GM23248 (cell line): ENCODE measurements at regions not wholly inside any gene's neighbourhood (a gene's known extent, or its start where the extent isn't known, plus 50 kb on each side); places are given as distances from the start of the nearest gene placed in this dataset.

Experiments used
- DNase-seq: peaks from one replicate; pipeline ENCODE4 v3.0.0-alpha.2; 2015
- H2AFZ ChIP-seq: fragments of 200-600 bp; sonication (generic); 2 replicates; pipeline ENCODE4 v1.6.1; 2016; ENCODE audit warnings: antibody characterized with exemption
- H3F3A ChIP-seq: fragments of 200-600 bp; sonication (generic); 2 replicates; pipeline ENCODE4 v1.6.1; 2016; ENCODE audit warnings: mild to moderate bottlenecking, antibody characterized with exemption, mixed run types; ENCODE audit not compliant: insufficient read depth
- H3K27ac ChIP-seq: fragments of 200-600 bp; sonication (generic); 2 replicates; pipeline ENCODE4 v1.5.1; 2016; ENCODE audit warnings: mild to moderate bottlenecking
- H3K27me3 ChIP-seq: fragments of 200-600 bp; sonication (generic); replicated peaks from 2 replicates; pipeline ENCODE4 v1.6.1; 2016; ENCODE audit warnings: mild to moderate bottlenecking; ENCODE audit not compliant: insufficient read depth
- H3K36me3 ChIP-seq: fragments of 200-600 bp; sonication (generic); 2 replicates; pipeline ENCODE4 v1.6.1; 2016; ENCODE audit warnings: low read depth, mild to moderate bottlenecking
- H3K4me1 ChIP-seq: fragments of 200-600 bp; sonication (generic); 2 replicates; pipeline ENCODE4 v1.6.1; 2016; ENCODE audit warnings: mild to moderate bottlenecking; ENCODE audit not compliant: insufficient read depth
- H3K4me2 ChIP-seq: fragments of 200-600 bp; sonication (generic); one replicate; pipeline ENCODE4 v1.6.1; 2016; ENCODE audit warnings: mild to moderate bottlenecking; ENCODE audit not compliant: unreplicated experiment
- H3K4me3 ChIP-seq: fragments of 200-600 bp; sonication (generic); 2 replicates; pipeline ENCODE4 v1.5.1; 2016; ENCODE audit warnings: mild to moderate bottlenecking
- H3K79me2 ChIP-seq: fragments of 200-600 bp; sonication (generic); 2 replicates; pipeline ENCODE4 v1.6.1; 2016; ENCODE audit warnings: mild to moderate bottlenecking; ENCODE audit not compliant: insufficient read depth
- H3K9ac ChIP-seq: fragments of 200-600 bp; sonication (generic); 2 replicates; pipeline ENCODE4 v1.6.1; 2016; ENCODE audit warnings: mild to moderate bottlenecking
- H3K9me2 ChIP-seq: fragments of 200-600 bp; sonication (generic); 2 replicates; pipeline ENCODE4 v1.6.1; 2016; ENCODE audit warnings: mixed run types, mild to moderate bottlenecking, moderate library complexity; ENCODE audit not compliant: insufficient read depth
- H3K9me3 ChIP-seq: fragments of 200-600 bp; sonication (generic); one replicate; pipeline ENCODE4 v1.6.1; 2017; ENCODE audit warnings: low read depth
- H4K20me1 ChIP-seq: fragments of 200-600 bp; sonication (generic); 2 replicates; pipeline ENCODE4 v1.6.0; 2016; ENCODE audit not compliant: insufficient read depth
- EZH2 ChIP-seq: fragments of 200-600 bp; sonication (generic); IDR thresholded peaks from 2 replicates; pipeline ENCODE4 v1.6.1; 2018; ENCODE audit warnings: antibody characterized with exemption, mild to moderate bottlenecking; ENCODE audit not compliant: insufficient read depth, poor library complexity, severe bottlenecking
- EZH2phosphoT487 ChIP-seq: fragments of 200-600 bp; sonication (generic); IDR thresholded peaks from 2 replicates; pipeline ENCODE4 v1.6.1; 2018; ENCODE audit warnings: antibody characterized with exemption, moderate library complexity, mild to moderate bottlenecking, low read depth; ENCODE audit not compliant: insufficient read depth
- whole genome bisulfite sequencing, 2 experiments: methylation state at CpG; one replicate each; pipeline ENCODE4 v1.1.6; 2015 to 2017; ENCODE audit warnings: low lambda C conversion rate in 2 of 2, low coverage in 1 of 2; ENCODE audit errors: missing lambda C conversion rate in 2 of 2; 5-methylcytosine and 5-hydroxymethylcytosine counted together
- in situ Hi-C: fragments of 300-500 bp; cut with MboI; formaldehyde crosslinking; loops from 2 replicates; pipeline ENCODE4 v1.15.0; 2020

DNA sequence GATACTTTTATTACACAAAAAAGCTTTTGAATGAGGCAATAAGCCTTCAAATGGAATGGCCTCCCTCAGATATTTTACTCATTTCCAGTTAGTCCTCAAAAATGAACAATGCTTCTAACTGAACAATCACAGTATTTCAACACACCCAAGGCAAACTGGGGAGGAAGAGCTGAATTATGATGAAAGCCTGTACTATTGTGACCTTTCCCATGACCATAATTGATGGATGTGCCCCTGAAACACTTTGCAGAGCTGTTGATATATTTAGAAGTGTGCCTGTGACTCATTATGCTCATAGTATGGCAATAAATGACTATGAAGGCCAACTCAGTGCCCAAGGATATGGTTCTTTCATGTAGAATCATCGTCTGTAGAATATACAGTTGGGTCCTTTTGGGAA is 248.1 kb downstream of the AHR start:
- H3K36me3 ChIP-seq = no peaks in the 10 kb centered on the region
- no peaks in the 10 kb centered on the region for H4K20me1 ChIP-seq
- H3K9ac ChIP-seq = 0 out of 2 replicates have a peak overlapping the region, but pooled peaks have one; percentile 36
- TF ChIP-seq EZH2phosphoT487 (0 out of 2 replicates have a peak, but pooled peaks have one; percentile 59), EZH2 (no peak)
- peak overlapping the region; percentile 64 for H3K4me2 ChIP-seq
- peaks cover 23% of the 10 kb centered on the region for H3F3A ChIP-seq
- H3K9me3 ChIP-seq = no peaks in the 10 kb centered on the region
- peak; percentile 79 for DNase-seq
- H3K27me3 ChIP-seq = no peaks in the 10 kb centered on the region
- WGBS, 2 experiments = 5 to 7% methylated on average over 1 of the region's 1 CpG
- 0 out of 2 replicates have a peak overlapping the region, but pooled peaks have one; percentile 26 for H3K4me3 ChIP-seq
- H3K4me1 ChIP-seq = peaks cover 22% of the 10 kb centered on the region
- H3K79me2 ChIP-seq = no peaks in the 10 kb centered on the region
- H2AFZ ChIP-seq = peak overlapping the region; percentile 69
- in situ Hi-C loops = no loop called here
- peak overlapping the region; percentile 74 for H3K27ac ChIP-seq
- H3K9me2 ChIP-seq = no peaks in the 10 kb centered on the region

DNA sequence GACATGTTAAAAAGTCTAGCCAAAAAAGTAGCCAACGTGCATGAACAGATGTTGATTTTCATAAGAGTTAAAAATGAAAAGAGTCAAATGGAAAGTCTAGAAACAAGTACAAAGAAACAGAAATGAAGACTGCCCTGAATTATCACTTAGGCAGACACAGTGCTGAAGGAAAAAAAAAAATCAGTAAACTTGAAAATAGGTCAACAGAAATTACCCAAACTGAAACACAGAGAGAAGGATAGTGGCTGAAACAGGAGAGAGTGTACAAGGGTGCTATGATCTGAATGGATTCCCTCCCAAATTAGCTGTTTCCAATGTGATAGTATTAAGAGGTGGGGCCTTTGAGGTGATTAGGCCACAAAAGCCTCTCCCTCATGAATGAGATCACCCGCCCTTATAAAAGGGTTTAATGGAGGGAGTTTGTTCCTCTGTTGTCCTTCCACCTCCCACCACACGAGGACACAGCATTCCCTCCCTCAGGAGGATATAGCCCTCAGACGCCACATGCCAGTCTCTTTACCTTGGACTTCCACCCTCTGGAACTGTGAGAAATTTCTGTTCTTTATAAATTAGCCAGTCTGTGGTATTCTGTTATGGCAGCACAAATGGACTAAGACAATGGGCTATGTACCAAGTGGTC is 249.7 kb downstream of the AHR start:
- in situ Hi-C loops = no loop called here
- no peak overlapping the region for H3K4me3 ChIP-seq
- no peaks in the 10 kb centered on the region for H3K36me3 ChIP-seq
- no peak overlapping the region for H3K27ac ChIP-seq
- no peaks in the 10 kb centered on the region for H3K9me2 ChIP-seq
- no peak overlapping the region for H2AFZ ChIP-seq
- peaks cover 23% of the 10 kb centered on the region for H3F3A ChIP-seq
- no peak overlapping the region for H3K9ac ChIP-seq
- no peak for DNase-seq
- H3K9me3 ChIP-seq = no peaks in the 10 kb centered on the region
- H3K4me2 ChIP-seq = no peak overlapping the region
- no peaks in the 10 kb centered on the region for H3K79me2 ChIP-seq
- TF ChIP-seq EZH2 = no peak
- H3K27me3 ChIP-seq = no peaks in the 10 kb centered on the region
- no peaks in the 10 kb centered on the region for H4K20me1 ChIP-seq
- 85 to 91% methylated on average over 4 of the region's 4 CpGs for WGBS, 2 experiments
- peaks cover 22% of the 10 kb centered on the region for H3K4me1 ChIP-seq

DNA sequence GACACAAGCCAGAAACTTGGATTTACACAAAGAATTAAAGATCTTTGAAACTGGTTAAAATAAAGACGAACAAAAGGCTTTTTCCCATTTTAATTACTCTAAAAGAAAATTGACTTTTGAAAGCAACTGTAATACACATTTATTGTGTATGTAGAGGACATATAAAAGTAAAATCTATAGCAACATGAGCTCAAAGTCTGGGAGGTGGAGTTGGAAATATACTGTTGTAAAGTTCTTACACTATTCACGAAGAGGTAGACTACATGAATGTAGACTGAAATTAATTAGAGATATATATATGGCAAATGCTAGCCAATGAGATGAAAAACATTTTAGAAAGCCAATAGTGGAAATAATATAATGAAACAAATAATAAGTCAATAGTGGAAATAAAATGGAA is 251.0 kb downstream of the AHR start:
- no peak overlapping the region for H3K4me3 ChIP-seq

DNA sequence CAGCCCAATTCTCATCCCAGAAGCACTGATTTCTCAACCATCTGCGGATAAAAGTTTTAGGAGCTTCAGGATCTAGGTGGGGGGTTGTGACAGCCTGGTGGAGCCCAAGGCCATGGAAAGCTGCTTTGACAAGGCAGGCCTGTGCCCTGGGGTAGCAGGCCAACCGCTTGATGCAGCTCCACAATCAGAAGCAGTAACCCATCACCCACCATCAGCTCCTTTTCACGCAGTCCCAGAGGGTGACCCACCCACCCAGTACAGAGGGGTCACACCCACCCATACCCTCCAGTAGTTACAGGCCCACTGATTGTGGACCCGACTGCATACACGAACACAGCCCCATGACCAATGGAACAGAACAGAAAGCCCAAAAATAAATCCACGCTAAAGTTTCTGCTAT is 253.9 kb downstream of the AHR start:
- in situ Hi-C loops = no loop called here
- 99% methylated on average over 6 of the region's 6 CpGs for WGBS, 2 experiments
- Histone ChIP-seq H3K4me2 (no peak overlapping the region), H3F3A (peaks cover 12% of the 10 kb centered on the region), H3K9me2 (no peaks in the 10 kb centered on the region), H4K20me1 (no peaks in the 10 kb centered on the region), H3K27me3 (no peaks in the 10 kb centered on the region), H3K9me3 (no peaks in the 10 kb centered on the region), H3K4me3 (no peak overlapping the region), H3K79me2 (no peaks in the 10 kb centered on the region), H3K36me3 (no peaks in the 10 kb centered on the region), H3K4me1 (peaks cover 9% of the 10 kb centered on the region), H3K9ac (no peak overlapping the region), H2AFZ (no peak overlapping the region), H3K27ac (no peak overlapping the region)
- no peak for DNase-seq
- TF ChIP-seq EZH2phosphoT487 = no peak
- no peak for TF ChIP-seq EZH2

More for the DNA sequence above, 251.0 kb downstream of the AHR start:
- no peak for TF ChIP-seq EZH2phosphoT487
- no peak for TF ChIP-seq EZH2
- H3K4me2 ChIP-seq = no peak overlapping the region
- no peaks in the 10 kb centered on the region for H4K20me1 ChIP-seq
- no peaks in the 10 kb centered on the region for H3K27me3 ChIP-seq
- WGBS, 2 experiments = 66 to 84% methylated on average over 2 of the region's 2 CpGs
- H3F3A ChIP-seq = peaks cover 23% of the 10 kb centered on the region
- H3K9ac ChIP-seq = no peak overlapping the region
- H2AFZ ChIP-seq = no peak overlapping the region
- H3K36me3 ChIP-seq = no peaks in the 10 kb centered on the region
- in situ Hi-C loops = no loop called here
- no peaks in the 10 kb centered on the region for H3K9me3 ChIP-seq
- H3K9me2 ChIP-seq = no peaks in the 10 kb centered on the region
- no peaks in the 10 kb centered on the region for H3K79me2 ChIP-seq
- peaks cover 22% of the 10 kb centered on the region for H3K4me1 ChIP-seq
- DNase-seq = no peak
- H3K27ac ChIP-seq = no peak overlapping the region

DNA sequence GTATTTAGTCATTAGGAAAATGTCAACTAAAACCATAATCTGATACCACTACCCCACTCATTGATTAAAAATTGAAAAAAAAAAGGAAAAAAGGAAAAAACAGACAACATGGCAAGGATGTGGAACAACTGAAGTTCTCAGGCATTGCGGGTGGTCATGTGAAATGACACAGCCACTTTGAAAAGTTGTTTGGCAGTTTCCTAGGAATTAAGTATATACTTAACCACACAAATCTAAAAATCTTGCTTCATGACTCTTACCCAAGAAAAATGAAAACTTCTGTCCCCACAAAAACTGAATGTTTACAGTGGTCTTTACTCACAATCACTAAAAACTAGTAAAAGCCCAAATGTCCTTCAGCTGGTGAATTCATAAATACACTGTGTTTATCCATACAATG is 254.5 kb downstream of the AHR start:
- H2AFZ ChIP-seq = no peak overlapping the region

More for the DNA sequence above, 254.5 kb downstream of the AHR start:
- Histone ChIP-seq H3K9me3 (no peaks in the 10 kb centered on the region), H3K4me2 (no peak overlapping the region), H3K9me2 (no peaks in the 10 kb centered on the region), H3K27me3 (no peaks in the 10 kb centered on the region), H3K4me1 (peaks cover 15% of the 10 kb centered on the region), H4K20me1 (no peaks in the 10 kb centered on the region), H3F3A (peaks cover 15% of the 10 kb centered on the region), H3K9ac (no peak overlapping the region), H3K27ac (no peak overlapping the region), H3K4me3 (no peak overlapping the region), H3K79me2 (no peaks in the 10 kb centered on the region), H3K36me3 (no peaks in the 10 kb centered on the region)
- 100% methylated on average over 1 of the region's 1 CpG for WGBS, 2 experiments
- in situ Hi-C loops = no loop called here
- TF ChIP-seq EZH2 = no peak
- no peak for TF ChIP-seq EZH2phosphoT487
- DNase-seq = no peak
